Esophagus squamous epithelium (tissue), 5 donors: ENCODE measurements at regions not wholly inside any gene's neighbourhood (a gene's known extent, or its start where the extent isn't known, plus 50 kb on each side); places are given as distances from the start of the nearest gene placed in this dataset.

Source experiments
- DNase-seq: peaks from one replicate; lab custom pipeline; 2025; lab: John Stamatoyannopoulos, UW
- H3K27ac ChIP-seq, 4 donors: fragments of 200-600 bp; sonication (generic); one replicate each; pipeline ENCODE4 v1.5.1; 2016 to 2019; ENCODE audit warnings: mild to moderate bottlenecking in 1 of 4
- H3K27me3 ChIP-seq, 4 donors: fragments of 200-600 bp; sonication (generic); 1 replicate in 3 of 4; 2 replicates in 1 of 4; pipeline versions ENCODE4 v1.5.1 to v1.6.0; 2017 to 2021; ENCODE audit warnings: antibody characterized with exemption in 1 of 4
- H3K36me3 ChIP-seq, 3 donors: fragments of 200-600 bp; sonication (generic); one replicate each; pipeline ENCODE4 v1.5.1; 2016 to 2019
- H3K4me1 ChIP-seq, 3 donors: fragments of 200-600 bp; sonication (generic); one replicate each; pipeline ENCODE4 v1.5.1; 2017 to 2019
- H3K4me3 ChIP-seq, 4 donors: fragments of 200-600 bp; sonication (generic); 1 replicate in 3 of 4; 2 replicates in 1 of 4; pipeline ENCODE4 v1.5.1; 2016 to 2019; ENCODE audit warnings: mild to moderate bottlenecking in 2 of 4, moderate library complexity in 1 of 4
- H3K9me3 ChIP-seq, 3 donors: fragments of 200-600 bp; sonication (generic); one replicate each; pipeline ENCODE4 v1.5.1; 2016 to 2019
- POLR2A ChIP-seq, 4 donors: fragments of 450-650 bp; IDR thresholded peaks; one replicate each; pipeline ENCODE4 v1.6.1; 2017; ENCODE audit warnings: antibody characterized with exemption in 4 of 4, mild to moderate bottlenecking in 4 of 4, moderate library complexity in 3 of 4
- WGBS, 2 donors: methylation state at CpG; one replicate each; pipeline ENCODE4 v1.1.5; 2018; 5-methylcytosine and 5-hydroxymethylcytosine counted together
- intact Hi-C: fragments of 100-400 bp; cut with DNase I; formaldehyde crosslinking; loops from one replicate; pipeline ENCODE4 v1.15.0; 2022
- TF ChIP-seq, protein P1 (sequence below), 6 experiments: fragments of 450-650 bp in 4 of 6; fragments of 200-600 bp in 2 of 6; sonication (generic) in 2 of 6; IDR thresholded peaks; one replicate each; pipeline ENCODE4 v1.5.1; 2016 to 2019; ENCODE audit warnings: antibody characterized with exemption in 6 of 6, mild to moderate bottlenecking in 4 of 6, moderate library complexity in 4 of 6
- donor health status: DM: yes; HTN: yes; CAD: no.

DNA sequence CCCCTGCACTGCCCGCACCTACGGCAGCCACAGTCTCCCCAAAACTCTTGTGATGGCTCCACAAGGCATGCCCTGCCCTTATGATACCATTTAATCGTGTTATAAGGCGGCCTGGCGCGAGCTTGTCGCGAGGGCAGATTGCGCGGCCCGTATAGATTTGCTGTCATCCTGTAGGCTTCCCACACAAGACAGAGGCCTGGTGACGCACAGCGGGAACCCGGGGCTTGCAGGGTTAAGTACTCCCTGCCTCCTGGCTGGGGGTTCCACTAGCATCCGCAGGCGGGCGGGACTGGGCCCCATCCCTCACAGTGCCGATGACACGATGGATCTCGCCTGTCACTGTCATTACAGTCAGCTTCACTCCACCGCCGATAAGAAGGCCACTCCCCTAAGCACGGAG, 364.9 kb upstream of the IRX2 start:
- intact Hi-C loops: no loop called here

DNA sequence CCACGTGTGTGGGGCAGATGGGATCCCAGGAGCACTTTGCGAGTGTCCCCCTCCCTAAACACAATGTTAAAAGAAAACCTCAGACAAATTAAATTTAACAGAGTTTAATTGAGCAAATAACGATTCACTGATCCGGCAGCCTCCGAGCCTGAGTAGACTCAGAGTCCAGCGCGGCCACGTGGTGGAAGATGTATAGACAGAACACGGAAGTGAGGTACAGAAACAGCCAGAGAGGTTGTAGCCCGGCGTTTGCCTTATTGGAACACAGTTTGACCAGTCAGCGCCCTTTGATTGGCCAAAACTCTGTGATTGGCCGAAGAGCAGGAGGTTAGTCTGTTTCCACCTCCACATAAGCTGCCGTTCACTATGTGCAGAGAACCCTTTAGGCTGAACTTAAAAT, 363.0 kb upstream of the IRX2 start:
- Histone ChIP-seq H3K4me1 (no peaks in the 10 kb centered on the region), H3K9me3 (no peaks in the 10 kb centered on the region), H3K36me3 (no peaks in the 10 kb centered on the region), H3K4me3 (no peak overlapping the region), H3K27ac (no peak overlapping the region), H3K27me3 (peaks cover 0 to 61% (median 0%) of the 10 kb centered on the region in 4 donors)
- no peak for DNase-seq
- TF ChIP-seq POLR2A (IDR thresholded peaks at IDR 0.05): no peak
- TF ChIP-seq, protein P1, sequence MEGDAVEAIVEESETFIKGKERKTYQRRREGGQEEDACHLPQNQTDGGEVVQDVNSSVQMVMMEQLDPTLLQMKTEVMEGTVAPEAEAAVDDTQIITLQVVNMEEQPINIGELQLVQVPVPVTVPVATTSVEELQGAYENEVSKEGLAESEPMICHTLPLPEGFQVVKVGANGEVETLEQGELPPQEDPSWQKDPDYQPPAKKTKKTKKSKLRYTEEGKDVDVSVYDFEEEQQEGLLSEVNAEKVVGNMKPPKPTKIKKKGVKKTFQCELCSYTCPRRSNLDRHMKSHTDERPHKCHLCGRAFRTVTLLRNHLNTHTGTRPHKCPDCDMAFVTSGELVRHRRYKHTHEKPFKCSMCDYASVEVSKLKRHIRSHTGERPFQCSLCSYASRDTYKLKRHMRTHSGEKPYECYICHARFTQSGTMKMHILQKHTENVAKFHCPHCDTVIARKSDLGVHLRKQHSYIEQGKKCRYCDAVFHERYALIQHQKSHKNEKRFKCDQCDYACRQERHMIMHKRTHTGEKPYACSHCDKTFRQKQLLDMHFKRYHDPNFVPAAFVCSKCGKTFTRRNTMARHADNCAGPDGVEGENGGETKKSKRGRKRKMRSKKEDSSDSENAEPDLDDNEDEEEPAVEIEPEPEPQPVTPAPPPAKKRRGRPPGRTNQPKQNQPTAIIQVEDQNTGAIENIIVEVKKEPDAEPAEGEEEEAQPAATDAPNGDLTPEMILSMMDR (IDR thresholded peaks at IDR 0.05): no peak
- WGBS, 2 donors: 86 to 87% methylated on average over 12 to 13 of the region's 14 CpGs
- intact Hi-C loops: no loop called here

More for the DNA sequence above, 364.9 kb upstream of the IRX2 start:
- H3K27me3 ChIP-seq: peaks cover 0 to 78% (median 0%) of the 10 kb centered on the region in 4 donors
- TF ChIP-seq POLR2A (IDR thresholded peaks at IDR 0.05): no peak
- WGBS, 2 donors: 31 to 43% methylated on average over 9 to 10 of the region's 23 CpGs
- H3K27ac ChIP-seq: no peak overlapping the region
- no peaks in the 10 kb centered on the region for H3K36me3 ChIP-seq
- H3K9me3 ChIP-seq: no peaks in the 10 kb centered on the region
- H3K4me3 ChIP-seq: no peak overlapping the region
- no peak for DNase-seq
- no peaks in the 10 kb centered on the region for H3K4me1 ChIP-seq

- Histone ChIP-seq H3K36me3 (no peaks in the 10 kb centered on the region), H3K27ac (no peak overlapping the region), H3K4me3 (no peak overlapping the region), H3K27me3 (peaks cover 0 to 52% (median 0%) of the 10 kb centered on the region in 4 donors), H3K9me3 (no peaks in the 10 kb centered on the region), H3K4me1 (no peaks in the 10 kb centered on the region)
- intact Hi-C loops: no loop called here
- 77 to 82% methylated on average over 6 to 8 of the region's 9 CpGs for WGBS, 2 donors
- TF ChIP-seq POLR2A (IDR thresholded peaks at IDR 0.05): no peak
- TF ChIP-seq, protein P1 (IDR thresholded peaks at IDR 0.05): no peak
- no peak for DNase-seq
Observed at GRCh38 chr5:3110371-3110770, 358.9 kb upstream of the IRX2 start.

GRCh38 chr5:3107156-3107611, 355.7 kb upstream of the IRX2 start:
- H3K27ac ChIP-seq: no peak overlapping the region
- peaks cover 0 to 51% (median 0%) of the 10 kb centered on the region in 4 donors for H3K27me3 ChIP-seq
- no peak for DNase-seq
- H3K36me3 ChIP-seq: no peaks in the 10 kb centered on the region
- no peak overlapping the region for H3K4me3 ChIP-seq
- TF ChIP-seq POLR2A (IDR thresholded peaks at IDR 0.05): no peak
- TF ChIP-seq, protein P1 (IDR thresholded peaks at IDR 0.05): no peak
- 63 to 67% methylated on average over 6 of the region's 12 CpGs for WGBS, 2 donors
- intact Hi-C loops: no loop called here
- no peaks in the 10 kb centered on the region for H3K4me1 ChIP-seq
- H3K9me3 ChIP-seq: no peaks in the 10 kb centered on the region

DNA sequence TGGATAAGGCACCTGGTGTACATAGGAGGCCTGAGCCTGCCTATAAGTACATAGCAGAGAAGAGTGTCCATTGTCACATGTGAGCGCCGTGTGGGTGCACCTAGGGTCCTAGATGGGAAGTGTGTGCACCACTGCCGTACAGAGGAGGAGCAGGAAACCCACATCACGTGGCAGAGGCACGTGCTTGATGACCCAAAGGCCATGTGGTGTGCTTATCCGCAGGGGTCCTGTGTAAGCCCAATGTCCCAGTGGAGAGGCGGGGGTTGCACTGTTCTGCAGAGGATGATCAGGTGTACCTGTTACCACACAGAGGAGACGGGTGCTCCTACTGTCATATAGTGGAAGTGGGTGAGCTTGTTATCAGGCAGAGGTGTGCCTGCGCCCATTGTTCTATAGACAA, 354.1 kb upstream of the IRX2 start:
- WGBS, 2 donors: 64 to 75% methylated on average over 2 to 6 of the region's 9 CpGs
- peaks cover 0 to 62% (median 0%) of the 10 kb centered on the region in 4 donors for H3K27me3 ChIP-seq
- H3K9me3 ChIP-seq: no peaks in the 10 kb centered on the region
- TF ChIP-seq, protein P1 (IDR thresholded peaks at IDR 0.05): no peak
- TF ChIP-seq POLR2A (IDR thresholded peaks at IDR 0.05): no peak
- no peak for DNase-seq
- no peaks in the 10 kb centered on the region for H3K4me1 ChIP-seq
- no peak overlapping the region for H3K27ac ChIP-seq
- no peak overlapping the region for H3K4me3 ChIP-seq
- intact Hi-C loops: no loop called here
- H3K36me3 ChIP-seq: no peaks in the 10 kb centered on the region

GRCh38 chr5:3105172-3105571, 353.7 kb upstream of the IRX2 start:
- Histone ChIP-seq H3K4me1 (no peaks in the 10 kb centered on the region), H3K36me3 (no peaks in the 10 kb centered on the region), H3K27me3 (peaks cover 0 to 66% (median 0%) of the 10 kb centered on the region in 4 donors), H3K4me3 (no peak overlapping the region), H3K27ac (no peak overlapping the region), H3K9me3 (no peaks in the 10 kb centered on the region)
- DNase-seq: no peak
- WGBS, 2 donors: 54 to 66% methylated on average over 3 of the region's 3 CpGs
- intact Hi-C loops: no loop called here
- no peak for TF ChIP-seq POLR2A (IDR thresholded peaks at IDR 0.05)
- TF ChIP-seq, protein P1 (IDR thresholded peaks at IDR 0.05): no peak
